Suprapubic skin (tissue), 4 donors: ENCODE measurements at regions not wholly inside any gene's neighbourhood (a gene's known extent, or its start where the extent isn't known, plus 50 kb on each side); places are given as distances from the start of the nearest gene placed in this dataset.

Experiments
- DNase-seq, 2 donors: peaks; one replicate each; pipeline ENCODE4 v3.0.0-alpha.2; 2019; ENCODE audit warnings: low spot score in 2 of 2
- H3K27ac ChIP-seq: fragments of 200-600 bp; sonication (generic); one replicate; pipeline ENCODE4 v1.5.1; 2019
- H3K27me3 ChIP-seq: fragments of 200-600 bp; sonication (generic); one replicate; pipeline ENCODE4 v1.5.1; 2019
- H3K36me3 ChIP-seq: fragments of 200-600 bp; sonication (generic); one replicate; pipeline ENCODE4 v1.5.1; 2019
- H3K4me1 ChIP-seq: fragments of 200-600 bp; sonication (generic); one replicate; pipeline ENCODE4 v1.5.1; 2019
- H3K4me3 ChIP-seq: fragments of 200-600 bp; sonication (generic); one replicate; pipeline ENCODE4 v1.5.1; 2019; ENCODE audit warnings: mild to moderate bottlenecking
- H3K9me3 ChIP-seq: fragments of 200-600 bp; sonication (generic); one replicate; pipeline ENCODE4 v1.5.1; 2019
- EP300 ChIP-seq: sonication (generic); formaldehyde crosslinking; IDR thresholded peaks from one replicate; pipeline ENCODE4 v1.6.1; 2017; ENCODE audit warnings: antibody characterized with exemption
- POLR2A ChIP-seq, 2 donors: fragments of 450-650 bp; IDR thresholded peaks; one replicate each; pipeline ENCODE4 v1.6.1; 2017; ENCODE audit warnings: antibody characterized with exemption in 2 of 2, mild to moderate bottlenecking in 2 of 2, moderate library complexity in 2 of 2
- POLR2AphosphoS5 ChIP-seq, 3 donors: sonication (generic); formaldehyde crosslinking; IDR thresholded peaks; one replicate each; pipeline ENCODE4 v1.6.1; 2017; ENCODE audit warnings: antibody characterized with exemption in 3 of 3
- WGBS: methylation state at CpG from one replicate; pipeline ENCODE4 v1.1.5; 2018; 5-methylcytosine and 5-hydroxymethylcytosine counted together
- TF ChIP-seq, protein P1 (sequence below), 2 donors: fragments of 200-600 bp in 1 of 2; fragments of 450-650 bp in 1 of 2; sonication (generic) in 1 of 2; IDR thresholded peaks; one replicate each; pipeline ENCODE4 v1.5.1; 2016 to 2019; ENCODE audit warnings: antibody characterized with exemption in 2 of 2, mild to moderate bottlenecking in 1 of 2, moderate library complexity in 1 of 2

DNA sequence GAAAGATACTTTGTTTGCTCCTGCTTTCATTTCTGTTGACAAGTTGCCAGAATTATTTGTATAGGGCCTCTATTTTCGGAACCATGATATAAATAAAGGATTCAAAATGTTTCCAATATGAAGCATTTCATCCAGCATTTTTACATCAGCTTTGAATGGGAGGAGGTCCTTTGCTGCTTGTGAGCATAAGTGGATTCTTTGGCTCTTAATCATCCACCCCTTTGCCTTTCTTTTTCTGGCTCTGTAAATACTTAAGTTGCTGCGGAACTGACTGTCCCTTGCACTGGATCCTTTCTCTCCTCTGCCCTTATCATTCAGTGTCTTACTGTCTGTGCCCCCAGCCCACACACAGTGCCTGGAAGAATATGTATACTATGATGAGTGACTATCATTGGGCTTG, 357.3 kb upstream of the RGS6 start:
- no peak for TF ChIP-seq POLR2A (IDR thresholded peaks at IDR 0.05)
- no peak for TF ChIP-seq POLR2AphosphoS5 (IDR thresholded peaks at IDR 0.05)
- TF ChIP-seq EP300 = no peak
- TF ChIP-seq, protein P1, sequence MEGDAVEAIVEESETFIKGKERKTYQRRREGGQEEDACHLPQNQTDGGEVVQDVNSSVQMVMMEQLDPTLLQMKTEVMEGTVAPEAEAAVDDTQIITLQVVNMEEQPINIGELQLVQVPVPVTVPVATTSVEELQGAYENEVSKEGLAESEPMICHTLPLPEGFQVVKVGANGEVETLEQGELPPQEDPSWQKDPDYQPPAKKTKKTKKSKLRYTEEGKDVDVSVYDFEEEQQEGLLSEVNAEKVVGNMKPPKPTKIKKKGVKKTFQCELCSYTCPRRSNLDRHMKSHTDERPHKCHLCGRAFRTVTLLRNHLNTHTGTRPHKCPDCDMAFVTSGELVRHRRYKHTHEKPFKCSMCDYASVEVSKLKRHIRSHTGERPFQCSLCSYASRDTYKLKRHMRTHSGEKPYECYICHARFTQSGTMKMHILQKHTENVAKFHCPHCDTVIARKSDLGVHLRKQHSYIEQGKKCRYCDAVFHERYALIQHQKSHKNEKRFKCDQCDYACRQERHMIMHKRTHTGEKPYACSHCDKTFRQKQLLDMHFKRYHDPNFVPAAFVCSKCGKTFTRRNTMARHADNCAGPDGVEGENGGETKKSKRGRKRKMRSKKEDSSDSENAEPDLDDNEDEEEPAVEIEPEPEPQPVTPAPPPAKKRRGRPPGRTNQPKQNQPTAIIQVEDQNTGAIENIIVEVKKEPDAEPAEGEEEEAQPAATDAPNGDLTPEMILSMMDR (IDR thresholded peaks at IDR 0.05) = no peak
- no peaks in the 10 kb centered on the region for H3K4me1 ChIP-seq
- WGBS = 61% methylated on average over 2 of the region's 2 CpGs
- H3K27me3 ChIP-seq = no peaks in the 10 kb centered on the region
- H3K27ac ChIP-seq = no peak overlapping the region
- no peak overlapping the region for H3K4me3 ChIP-seq
- H3K36me3 ChIP-seq = no peaks in the 10 kb centered on the region
- H3K9me3 ChIP-seq = no peaks in the 10 kb centered on the region
- no peak for DNase-seq

DNA sequence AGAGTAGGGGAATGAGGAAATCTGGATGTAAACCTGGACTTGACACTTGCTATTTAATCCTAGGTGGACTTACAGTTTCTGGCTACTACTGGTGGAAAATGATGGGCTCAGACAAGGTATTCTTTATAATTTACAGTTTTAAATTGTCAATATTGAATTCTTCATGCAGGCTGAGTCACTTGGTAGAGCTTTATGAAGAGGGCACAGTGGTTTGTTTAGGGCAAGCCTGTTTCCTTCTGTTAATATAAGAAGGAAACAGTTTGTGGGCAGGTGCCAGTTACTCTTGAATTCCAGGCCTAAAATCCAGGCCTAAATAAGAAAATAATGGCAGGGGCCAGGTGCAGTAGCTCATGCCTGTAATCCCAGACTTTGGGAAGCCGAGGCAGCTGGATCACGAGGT, 355.8 kb upstream of the RGS6 start:
- Histone ChIP-seq H3K4me3 (no peak overlapping the region), H3K27ac (no peak overlapping the region), H3K4me1 (no peaks in the 10 kb centered on the region), H3K27me3 (no peaks in the 10 kb centered on the region), H3K9me3 (no peaks in the 10 kb centered on the region), H3K36me3 (no peaks in the 10 kb centered on the region)
- TF ChIP-seq POLR2AphosphoS5 (IDR thresholded peaks at IDR 0.05) (no peak), EP300 (no peak), POLR2A (IDR thresholded peaks at IDR 0.05) (no peak)
- TF ChIP-seq, protein P1 (IDR thresholded peaks at IDR 0.05) = no peak
- 100% methylated on average over 2 of the region's 2 CpGs for WGBS
- no peak for DNase-seq

DNA sequence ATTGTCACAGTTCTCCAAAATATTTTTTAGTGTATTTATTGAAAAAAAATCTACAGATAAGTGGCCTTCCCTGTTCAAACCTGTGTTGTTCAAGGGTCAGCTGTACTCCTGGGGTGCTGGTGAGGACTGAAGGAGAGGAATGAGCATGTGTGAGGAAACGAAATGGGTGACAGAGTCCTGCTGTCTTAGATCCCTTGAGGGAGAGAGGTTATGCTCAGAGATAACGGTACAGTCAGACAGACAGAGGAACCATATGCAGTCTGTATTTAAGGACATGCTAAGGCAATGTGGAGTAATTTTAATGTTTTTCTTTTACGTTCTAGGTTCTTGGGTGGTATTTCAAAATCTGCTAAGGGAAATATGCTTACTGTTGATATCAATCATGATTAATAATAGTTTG, 352.9 kb upstream of the RGS6 start:
- no peaks in the 10 kb centered on the region for H3K36me3 ChIP-seq
- DNase-seq = no peak
- H3K9me3 ChIP-seq = no peaks in the 10 kb centered on the region
- 91% methylated on average over 3 of the region's 3 CpGs for WGBS
- H3K27me3 ChIP-seq = no peaks in the 10 kb centered on the region
- no peak overlapping the region for H3K27ac ChIP-seq
- no peaks in the 10 kb centered on the region for H3K4me1 ChIP-seq
- no peak overlapping the region for H3K4me3 ChIP-seq
- no peak for TF ChIP-seq EP300
- no peak for TF ChIP-seq POLR2AphosphoS5 (IDR thresholded peaks at IDR 0.05)
- TF ChIP-seq POLR2A (IDR thresholded peaks at IDR 0.05) = no peak
- TF ChIP-seq, protein P1 (IDR thresholded peaks at IDR 0.05) = no peak

DNA sequence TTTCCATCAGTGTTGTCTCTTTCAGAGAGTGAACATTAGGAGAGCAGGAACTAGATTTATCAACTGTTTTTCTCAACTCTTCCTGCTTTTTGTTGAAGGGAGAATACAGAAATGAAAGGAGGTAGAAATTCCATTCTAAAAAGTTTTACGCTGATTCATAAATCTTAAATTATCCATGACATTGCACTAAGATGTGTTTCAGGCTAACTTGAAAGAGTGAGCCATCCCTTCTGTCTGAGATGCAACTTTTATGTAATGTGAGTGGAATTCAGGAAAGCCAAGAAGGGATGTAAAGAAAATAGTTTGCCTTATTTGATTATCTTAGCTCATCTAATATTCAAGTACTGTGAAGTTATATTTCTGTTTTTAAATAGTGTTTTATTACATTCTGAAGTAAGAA, 349.5 kb upstream of the RGS6 start:
- peaks cover 7% of the 10 kb centered on the region for H3K4me1 ChIP-seq
- no peaks in the 10 kb centered on the region for H3K36me3 ChIP-seq
- no peak for TF ChIP-seq POLR2AphosphoS5 (IDR thresholded peaks at IDR 0.05)
- TF ChIP-seq, protein P1 (IDR thresholded peaks at IDR 0.05) = no peak
- no peak for TF ChIP-seq POLR2A (IDR thresholded peaks at IDR 0.05)
- no peak for TF ChIP-seq EP300
- DNase-seq = no peak
- no peak overlapping the region for H3K27ac ChIP-seq
- no peak overlapping the region for H3K4me3 ChIP-seq
- H3K9me3 ChIP-seq = no peaks in the 10 kb centered on the region
- H3K27me3 ChIP-seq = no peaks in the 10 kb centered on the region
- WGBS = 91% methylated on average over 1 of the region's 1 CpG

DNA sequence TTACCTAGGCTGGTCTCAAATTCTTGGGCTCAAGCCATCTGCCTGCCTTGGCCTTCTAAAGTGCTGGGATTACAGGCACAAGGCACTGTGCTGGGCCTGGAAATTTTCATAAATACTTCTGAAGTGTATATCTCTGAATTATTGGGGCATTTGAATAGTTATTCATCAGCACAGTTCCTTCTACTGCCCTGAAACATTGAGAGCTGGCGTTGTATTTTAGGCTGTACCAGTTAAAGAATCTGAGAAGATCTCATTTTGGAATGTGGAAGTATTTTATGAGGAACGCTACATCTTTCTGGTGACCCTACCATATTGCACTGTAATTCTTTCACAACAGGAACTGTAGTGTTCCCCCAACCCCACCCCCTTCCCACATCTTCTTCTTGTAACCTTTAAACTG, 349.0 kb upstream of the RGS6 start:
- H3K9me3 ChIP-seq = no peaks in the 10 kb centered on the region
- TF ChIP-seq, protein P1 (IDR thresholded peaks at IDR 0.05) = no peak
- TF ChIP-seq POLR2AphosphoS5 (IDR thresholded peaks at IDR 0.05) (no peak), POLR2A (IDR thresholded peaks at IDR 0.05) (no peak), EP300 (no peak)
- H3K4me3 ChIP-seq = no peak overlapping the region
- no peaks in the 10 kb centered on the region for H3K27me3 ChIP-seq
- 85% methylated on average over 2 of the region's 2 CpGs for WGBS
- H3K4me1 ChIP-seq = peaks cover 7% of the 10 kb centered on the region
- DNase-seq = no peak
- H3K27ac ChIP-seq = no peak overlapping the region
- H3K36me3 ChIP-seq = no peaks in the 10 kb centered on the region
